NB4 (cell line): ENCODE measurements at regions not wholly inside any gene's neighbourhood (a gene's known extent, or its start where the extent isn't known, plus 50 kb on each side); places are given as distances from the start of the nearest gene placed in this dataset.

ENCODE experiments used
- MYC ChIP-seq: IDR thresholded peaks from 2 replicates; pipeline ENCODE4 v1.6.1; 2011; ENCODE audit warnings: low read depth, low read length
- POLR2A ChIP-seq: IDR thresholded peaks from 2 replicates; pipeline ENCODE4 v1.6.1; 2011; ENCODE audit warnings: mild to moderate bottlenecking; ENCODE audit not compliant: insufficient read length; ENCODE audit errors: extremely low read depth
- TF ChIP-seq, protein P1 (sequence below): IDR thresholded peaks from 2 replicates; pipeline ENCODE4 v1.6.1; 2011; ENCODE audit warnings: low read depth, low read length
- TF ChIP-seq, protein P2 (sequence below): IDR thresholded peaks from one replicate; pipeline ENCODE4 v1.5.1; 2012; ENCODE audit warnings: low read depth, low read length

DNA sequence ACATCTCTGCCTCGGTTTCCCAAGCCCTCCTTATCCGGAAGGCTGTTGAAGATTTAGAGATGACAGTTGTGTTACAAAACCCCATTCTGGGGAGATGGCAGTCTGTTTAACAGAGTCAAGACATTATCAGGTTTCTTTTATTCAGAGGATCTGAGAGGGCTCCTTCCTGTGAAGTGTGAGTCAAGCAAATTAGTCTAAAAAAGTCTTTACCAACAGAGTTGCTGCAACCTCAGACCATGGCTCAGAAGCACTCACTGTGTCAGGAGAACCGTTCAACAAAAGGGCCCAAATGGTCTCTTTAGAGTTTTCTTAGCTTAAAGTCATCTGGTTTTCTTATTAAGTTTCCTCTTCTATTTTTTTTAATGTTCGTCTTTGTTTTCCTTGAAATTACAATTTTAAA is 717.8 kb downstream of the EPM2A start:
- TF ChIP-seq POLR2A, result no peak
- TF ChIP-seq, protein P1, sequence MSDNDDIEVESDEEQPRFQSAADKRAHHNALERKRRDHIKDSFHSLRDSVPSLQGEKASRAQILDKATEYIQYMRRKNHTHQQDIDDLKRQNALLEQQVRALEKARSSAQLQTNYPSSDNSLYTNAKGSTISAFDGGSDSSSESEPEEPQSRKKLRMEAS, result no peak
- TF ChIP-seq, protein P2, sequence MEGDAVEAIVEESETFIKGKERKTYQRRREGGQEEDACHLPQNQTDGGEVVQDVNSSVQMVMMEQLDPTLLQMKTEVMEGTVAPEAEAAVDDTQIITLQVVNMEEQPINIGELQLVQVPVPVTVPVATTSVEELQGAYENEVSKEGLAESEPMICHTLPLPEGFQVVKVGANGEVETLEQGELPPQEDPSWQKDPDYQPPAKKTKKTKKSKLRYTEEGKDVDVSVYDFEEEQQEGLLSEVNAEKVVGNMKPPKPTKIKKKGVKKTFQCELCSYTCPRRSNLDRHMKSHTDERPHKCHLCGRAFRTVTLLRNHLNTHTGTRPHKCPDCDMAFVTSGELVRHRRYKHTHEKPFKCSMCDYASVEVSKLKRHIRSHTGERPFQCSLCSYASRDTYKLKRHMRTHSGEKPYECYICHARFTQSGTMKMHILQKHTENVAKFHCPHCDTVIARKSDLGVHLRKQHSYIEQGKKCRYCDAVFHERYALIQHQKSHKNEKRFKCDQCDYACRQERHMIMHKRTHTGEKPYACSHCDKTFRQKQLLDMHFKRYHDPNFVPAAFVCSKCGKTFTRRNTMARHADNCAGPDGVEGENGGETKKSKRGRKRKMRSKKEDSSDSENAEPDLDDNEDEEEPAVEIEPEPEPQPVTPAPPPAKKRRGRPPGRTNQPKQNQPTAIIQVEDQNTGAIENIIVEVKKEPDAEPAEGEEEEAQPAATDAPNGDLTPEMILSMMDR, result no peak
- TF ChIP-seq MYC, result no peak
